ENCODE measurements at regions not wholly inside any gene's neighbourhood (a gene's known extent, or its start where the extent isn't known, plus 50 kb on each side); places are given as distances from the start of the nearest gene placed in this dataset.

- TF ChIP-seq CTCF (IDR thresholded peaks at IDR 0.05) (no peak), EP300 (IDR thresholded peaks at IDR 0.05; ENCODE audit: low read depth) (no peak)
Measured at GRCh38 chr12:118548887-118549509, 172.6 kb downstream of the SUDS3 start.
